ENCODE measurements at regions not wholly inside any gene's neighbourhood (a gene's known extent, or its start where the extent isn't known, plus 50 kb on each side); places are given as distances from the start of the nearest gene placed in this dataset.
A peak's percentile ranks its signal among the peaks of the same experiment; 100 is the strongest.

- Histone ChIP-seq H3K4me1 (peaks cover 0 to 8% (median 6%) of the 10 kb centered on the region in 4 donors), H3K27me3 (peaks cover 0 to 7% (median 0%) of the 10 kb centered on the region in 4 donors), H3K27ac (replicated peaks in 1 of 4) (no peak overlapping the region), H3K9me3 (no peaks in the 10 kb centered on the region), H3K4me3 (no peak overlapping the region), H3K36me3 (no peaks in the 10 kb centered on the region)
- no peak for TF ChIP-seq POLR2AphosphoS5 (IDR thresholded peaks at IDR 0.05)
- no peak for TF ChIP-seq EP300 (IDR thresholded peaks at IDR 0.05)
- TF ChIP-seq POLR2A (IDR thresholded peaks at IDR 0.05; ENCODE audit: low read depth), result no peak
- no peak for TF ChIP-seq CTCF (IDR thresholded peaks at IDR 0.05)
- DNase-seq (ENCODE audit: extremely low spot score), result no peak
- 60% methylated on average over 2 of the region's 2 CpGs for WGBS
- intact Hi-C loops (cut with DNase I), result no loop called here
Observed at GRCh38 chr3:102670986-102671385, 236.2 kb downstream of the ZPLD1 start.

DNA sequence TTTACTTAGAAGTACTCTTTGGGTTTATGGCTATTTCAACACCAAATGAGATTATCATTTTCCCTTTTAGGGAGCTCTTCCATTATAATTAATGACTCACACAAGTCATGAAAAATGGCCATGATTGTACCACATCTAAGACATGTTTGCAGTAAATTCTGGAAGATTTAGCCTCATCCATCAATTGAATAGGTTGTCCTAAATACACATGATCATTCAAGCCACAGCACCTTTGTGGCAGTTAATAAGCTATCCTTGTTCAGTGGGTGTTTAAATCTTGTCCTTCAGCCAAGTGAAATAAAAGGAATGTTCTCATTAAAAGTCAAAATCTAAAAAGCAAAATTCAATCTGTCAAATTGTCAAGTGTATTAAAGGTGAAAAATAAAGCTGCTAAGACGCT lies 237.5 kb downstream of the ZPLD1 start:
- intact Hi-C loops (cut with DNase I), result no loop called here
- 54% methylated on average over 1 of the region's 1 CpG for WGBS
- TF ChIP-seq POLR2A (IDR thresholded peaks at IDR 0.05; ENCODE audit: low read depth), result no peak
- TF ChIP-seq POLR2AphosphoS5 (IDR thresholded peaks at IDR 0.05), result no peak
- TF ChIP-seq EP300 (IDR thresholded peaks at IDR 0.05), result no peak
- no peak for TF ChIP-seq CTCF (IDR thresholded peaks at IDR 0.05)
- Histone ChIP-seq H3K4me3 (no peak overlapping the region), H3K4me1 (peaks cover 0 to 8% (median 6%) of the 10 kb centered on the region in 4 donors), H3K36me3 (no peaks in the 10 kb centered on the region), H3K9me3 (no peaks in the 10 kb centered on the region), H3K27me3 (peaks cover 0 to 7% (median 0%) of the 10 kb centered on the region in 4 donors), H3K27ac (replicated peaks in 1 of 4) (no peak overlapping the region)
- DNase-seq (ENCODE audit: extremely low spot score), result no peak

- no peaks in the 10 kb centered on the region for H3K36me3 ChIP-seq
- peak overlapping the region in 1 of 4 donors; percentile 6 for H3K4me3 ChIP-seq
- H3K9me3 ChIP-seq, result no peaks in the 10 kb centered on the region
- intact Hi-C loops (cut with DNase I), result no loop called here
- peaks cover 0 to 8% (median 6%) of the 10 kb centered on the region in 4 donors for H3K4me1 ChIP-seq
- TF ChIP-seq CTCF (IDR thresholded peaks at IDR 0.05), result peak; percentile 65 to 77 (median 75)
- no peak for TF ChIP-seq POLR2A (IDR thresholded peaks at IDR 0.05; ENCODE audit: low read depth)
- 19% methylated on average over 16 of the region's 16 CpGs for WGBS
- H3K27me3 ChIP-seq, result peaks cover 0 to 2% (median 0%) of the 10 kb centered on the region in 4 donors
- no peak overlapping the region for H3K27ac ChIP-seq (replicated peaks in 1 of 4)
- no peak for DNase-seq (ENCODE audit: extremely low spot score)
Observed at GRCh38 chr3:102673271-102674115, 238.7 kb downstream of the ZPLD1 start.

DNA sequence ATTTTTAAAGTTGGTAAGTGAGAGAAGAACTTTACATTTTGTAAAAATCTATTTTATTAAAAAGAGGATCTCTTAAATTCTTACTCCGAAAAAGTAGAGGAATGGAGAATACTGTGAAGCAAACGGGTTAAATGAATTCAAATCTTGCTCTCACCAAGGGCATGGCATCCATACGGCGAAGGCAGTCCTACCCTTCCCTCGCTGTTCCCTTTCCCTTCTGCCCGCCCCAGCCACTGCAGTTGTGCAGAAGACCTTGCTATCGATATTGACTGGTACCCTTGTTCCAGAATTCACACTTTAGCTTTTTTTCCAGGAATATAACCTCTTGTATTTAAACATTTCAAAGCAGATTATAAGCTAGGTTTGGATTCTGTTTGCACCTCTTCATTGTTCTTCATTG lies 239.5 kb downstream of the ZPLD1 start:
- H3K36me3 ChIP-seq, result no peaks in the 10 kb centered on the region
- H3K4me1 ChIP-seq, result peaks cover 0 to 8% (median 6%) of the 10 kb centered on the region in 4 donors
- H3K27me3 ChIP-seq, result no peaks in the 10 kb centered on the region
- H3K9me3 ChIP-seq, result no peaks in the 10 kb centered on the region
- no peak for DNase-seq (ENCODE audit: extremely low spot score)
- intact Hi-C loops (cut with DNase I), result no loop called here
- H3K4me3 ChIP-seq, result no peak overlapping the region
- 93% methylated on average over 7 of the region's 7 CpGs for WGBS
- TF ChIP-seq CTCF (IDR thresholded peaks at IDR 0.05), result no peak
- TF ChIP-seq POLR2A (IDR thresholded peaks at IDR 0.05; ENCODE audit: low read depth), result no peak
- H3K27ac ChIP-seq (replicated peaks in 1 of 4), result no peak overlapping the region

DNA sequence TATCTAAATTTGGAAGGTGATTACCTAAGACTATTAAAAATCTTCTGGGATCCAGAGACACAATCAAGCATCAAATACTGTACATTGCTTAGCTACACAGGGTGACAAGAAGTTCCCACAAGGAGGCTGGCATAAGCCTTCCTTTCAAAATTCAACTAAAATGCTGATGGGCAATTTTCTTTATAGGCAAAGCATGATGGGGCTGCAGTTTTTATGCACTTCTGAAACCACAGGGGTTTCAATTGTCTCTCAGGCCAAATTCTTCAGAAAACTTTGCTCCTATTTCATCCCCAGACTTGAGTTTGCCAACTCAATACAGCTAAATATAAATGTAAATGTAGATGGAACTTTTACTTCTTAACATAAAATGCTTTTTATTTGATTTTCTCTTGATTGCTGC lies 241.6 kb downstream of the ZPLD1 start:
- Histone ChIP-seq H3K27me3 (no peaks in the 10 kb centered on the region), H3K4me3 (no peak overlapping the region), H3K9me3 (no peaks in the 10 kb centered on the region), H3K27ac (replicated peaks in 1 of 4) (no peak overlapping the region), H3K36me3 (no peaks in the 10 kb centered on the region), H3K4me1 (peaks cover 0 to 8% (median 6%) of the 10 kb centered on the region in 4 donors)
- no peak for DNase-seq (ENCODE audit: extremely low spot score)
- no peak for TF ChIP-seq POLR2AphosphoS5 (IDR thresholded peaks at IDR 0.05)
- no peak for TF ChIP-seq EP300 (IDR thresholded peaks at IDR 0.05)
- TF ChIP-seq POLR2A (IDR thresholded peaks at IDR 0.05; ENCODE audit: low read depth), result no peak
- TF ChIP-seq CTCF (IDR thresholded peaks at IDR 0.05), result no peak
- intact Hi-C loops (cut with DNase I), result no loop called here
